ENCODE measurements at regions not wholly inside any gene's neighbourhood (a gene's known extent, or its start where the extent isn't known, plus 50 kb on each side); places are given as distances from the start of the nearest gene placed in this dataset.
"Not testable (repeated sequence)": the region's sequence is repeated elsewhere in the genome, so short reads cannot be mapped to it uniquely, and the experiment has no call there.

DNA sequence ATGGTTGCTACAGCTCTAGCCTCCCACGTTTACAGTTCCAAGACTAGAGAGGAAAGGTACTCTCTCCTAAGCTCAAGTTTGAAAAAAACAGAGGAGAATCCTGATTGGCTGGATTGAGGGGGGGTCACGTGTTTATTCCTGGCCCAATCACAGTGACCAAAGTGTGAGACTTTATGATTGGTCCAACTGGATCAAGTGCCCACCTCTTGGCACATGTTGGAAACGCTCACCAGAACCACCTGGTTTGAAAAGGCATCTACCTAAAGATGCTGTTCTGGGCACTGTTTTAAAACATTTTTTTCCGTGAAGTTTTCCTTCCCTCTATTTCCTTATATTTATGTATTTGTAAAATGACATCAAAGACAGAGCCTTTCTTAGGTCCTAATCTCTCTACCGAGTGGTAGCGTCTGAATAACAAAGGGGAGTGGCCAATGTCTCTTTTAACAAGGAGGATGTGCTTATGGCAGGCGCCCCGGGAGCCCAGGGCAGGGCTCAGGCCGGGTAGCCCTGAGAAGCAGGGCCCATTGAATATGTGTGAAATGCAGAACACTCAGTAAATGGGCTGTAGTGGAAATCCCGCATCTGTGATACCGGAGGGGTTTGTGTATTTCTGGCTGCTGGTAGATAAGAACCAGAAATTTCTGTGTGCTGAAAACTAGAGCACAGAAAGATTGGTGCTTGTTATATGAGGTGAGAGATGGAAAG is 146.2 kb downstream of the ATP23 start:
- no peak overlapping the region for H3K4me3 ChIP-seq (ENCODE audit: insufficient read depth, low read depth, low read length)
- H3K36me3 ChIP-seq (replicated peaks; ENCODE audit: control insufficient read depth, insufficient read depth, low read length) = no peaks in the 10 kb centered on the region
- H3K27me3 ChIP-seq (ENCODE audit: control insufficient read depth, insufficient read depth, low read length) = no peaks in the 10 kb centered on the region
- DNase-seq = peak; percentile 47

DNA sequence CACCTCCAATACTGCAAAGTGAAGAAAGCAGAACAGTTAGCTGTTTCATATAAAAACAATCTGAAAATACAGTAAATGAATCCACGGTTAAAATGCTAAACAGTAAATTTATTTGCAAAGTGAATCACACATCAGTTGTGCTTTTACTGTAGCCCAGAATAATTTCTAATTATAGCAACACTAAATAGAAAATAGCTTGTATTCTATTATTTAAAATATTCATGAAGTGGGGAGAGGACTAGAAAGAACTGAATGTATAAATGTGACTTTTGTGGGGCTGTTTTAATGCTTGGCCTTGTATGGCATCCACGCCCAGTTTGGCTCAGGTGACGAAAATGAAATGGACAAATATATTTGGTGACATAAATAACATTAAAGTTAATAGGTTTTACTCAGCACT is 148.2 kb downstream of the ATP23 start:
- no peak for DNase-seq
- Histone ChIP-seq H3K4me3 (ENCODE audit: insufficient read depth, low read depth, low read length) (no peak overlapping the region), H3K27me3 (ENCODE audit: control insufficient read depth, insufficient read depth, low read length) (no peaks in the 10 kb centered on the region), H3K36me3 (replicated peaks; ENCODE audit: control insufficient read depth, insufficient read depth, low read length) (no peaks in the 10 kb centered on the region)

DNA sequence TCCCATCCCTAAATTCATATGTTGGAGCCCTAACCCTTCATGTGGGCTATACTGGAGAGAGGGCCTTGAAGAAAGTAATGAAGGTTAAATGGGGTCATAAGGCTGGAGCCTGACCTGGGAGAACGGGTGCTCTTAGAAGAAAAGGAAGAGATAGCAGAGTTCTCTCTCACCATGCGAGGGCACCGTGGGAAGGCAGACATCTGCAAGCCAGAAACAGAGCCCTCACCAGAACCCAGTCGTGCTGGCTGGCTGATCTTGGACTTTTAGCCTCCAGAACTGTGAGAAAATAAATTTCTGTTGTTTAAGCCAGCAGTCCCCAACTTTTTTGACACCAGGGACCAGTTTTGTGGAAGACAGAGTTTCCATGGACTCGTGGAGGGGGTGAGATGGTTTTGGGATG is 149.3 kb downstream of the ATP23 start:
- no peaks in the 10 kb centered on the region for H3K36me3 ChIP-seq (replicated peaks; ENCODE audit: control insufficient read depth, insufficient read depth, low read length)
- no peaks in the 10 kb centered on the region for H3K27me3 ChIP-seq (ENCODE audit: control insufficient read depth, insufficient read depth, low read length)
- DNase-seq = no peak
- no peak overlapping the region for H3K4me3 ChIP-seq (ENCODE audit: insufficient read depth, low read depth, low read length)

DNA sequence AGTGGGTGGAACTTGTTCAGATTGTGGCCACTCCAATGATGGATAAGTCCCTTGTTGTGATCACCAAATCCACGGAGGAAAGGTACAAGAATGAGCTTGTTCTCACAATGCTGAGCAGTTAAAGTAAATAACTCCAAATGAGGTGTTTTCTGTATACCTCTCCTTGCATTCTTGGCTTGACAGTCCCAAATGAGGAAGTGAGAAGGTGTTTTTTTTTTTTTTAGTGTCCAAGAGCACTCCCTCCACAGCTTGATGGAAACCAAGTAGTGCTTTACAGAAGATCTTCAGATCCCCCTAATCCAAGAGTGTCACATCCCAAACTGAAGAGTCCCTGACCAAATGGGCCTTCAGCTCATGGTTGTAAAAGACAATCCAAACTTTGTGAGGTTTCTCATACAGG is 153.6 kb downstream of the ATP23 start:
- Histone ChIP-seq H3K36me3 (replicated peaks; ENCODE audit: control insufficient read depth, insufficient read depth, low read length) (no peaks in the 10 kb centered on the region), H3K4me3 (ENCODE audit: insufficient read depth, low read depth, low read length) (no peak overlapping the region), H3K27me3 (ENCODE audit: control insufficient read depth, insufficient read depth, low read length) (no peaks in the 10 kb centered on the region)
- no peak for DNase-seq

DNA sequence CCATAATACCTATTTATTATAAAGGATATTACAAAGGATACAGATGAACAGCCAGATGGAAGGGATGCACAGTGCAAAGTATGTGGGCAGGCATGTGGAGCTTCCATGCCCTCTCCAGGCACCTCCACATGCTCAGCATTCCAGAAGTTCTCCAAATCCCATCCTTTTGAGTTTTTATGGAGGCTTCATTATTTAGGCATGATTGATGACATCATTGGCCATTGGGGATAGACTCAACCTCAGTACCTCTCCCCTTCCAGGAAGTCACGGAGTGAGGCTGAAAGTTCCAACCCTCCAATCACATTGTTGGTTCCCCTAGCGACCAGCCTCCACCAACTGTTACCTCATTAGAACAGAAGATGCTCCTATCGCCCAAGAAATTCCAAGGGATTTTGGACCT is 156.4 kb downstream of the ATP23 start:
- Histone ChIP-seq H3K36me3 (replicated peaks; ENCODE audit: control insufficient read depth, insufficient read depth, low read length) (no peaks in the 10 kb centered on the region), H3K27me3 (ENCODE audit: control insufficient read depth, insufficient read depth, low read length) (no peaks in the 10 kb centered on the region), H3K4me3 (ENCODE audit: insufficient read depth, low read depth, low read length) (no peak overlapping the region)
- DNase-seq = no peak

DNA sequence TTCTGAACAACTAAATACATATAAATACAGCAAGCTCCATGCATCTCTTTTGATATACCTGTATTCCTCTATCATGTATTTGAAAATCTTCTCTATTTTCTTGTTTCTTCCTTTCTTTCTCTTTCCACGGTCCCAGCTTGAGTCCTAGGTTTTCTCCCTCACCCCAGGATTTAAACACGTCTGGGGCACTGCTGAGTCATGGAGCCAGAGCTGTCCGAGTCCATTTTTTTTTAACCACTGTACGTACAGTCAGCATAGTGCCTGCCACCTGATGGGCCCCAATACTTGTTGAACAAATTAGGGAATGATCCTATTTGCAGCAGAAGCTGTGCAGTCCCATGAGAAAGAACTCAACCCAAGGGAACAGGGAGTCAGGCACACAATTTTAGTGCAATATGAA is 158.1 kb downstream of the ATP23 start:
- Histone ChIP-seq H3K4me3 (ENCODE audit: insufficient read depth, low read depth, low read length) (no peak overlapping the region), H3K36me3 (replicated peaks; ENCODE audit: control insufficient read depth, insufficient read depth, low read length) (no peaks in the 10 kb centered on the region), H3K27me3 (ENCODE audit: control insufficient read depth, insufficient read depth, low read length) (no peaks in the 10 kb centered on the region)
- DNase-seq = no peak

DNA sequence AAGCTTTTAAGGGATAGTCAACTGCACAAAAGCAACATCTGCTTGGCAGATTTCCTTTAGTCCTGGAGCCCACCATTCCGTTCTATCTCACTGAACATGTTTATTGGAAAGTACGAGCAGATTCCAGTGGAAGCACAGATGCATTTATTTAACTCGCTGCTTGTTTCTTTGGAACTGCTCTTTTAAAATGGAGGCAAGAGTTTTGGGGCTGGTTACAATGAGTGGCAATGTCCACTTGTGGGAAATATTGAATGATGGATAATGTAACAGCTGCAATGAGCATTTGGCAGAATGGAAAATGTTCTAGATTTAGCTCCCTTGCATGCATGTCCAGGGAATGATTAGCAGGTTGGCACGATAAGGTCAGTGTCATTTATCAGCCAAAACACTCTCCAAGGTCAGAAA is 163.0 kb downstream of the ATP23 start:
- H3K36me3 ChIP-seq (replicated peaks; ENCODE audit: control insufficient read depth, insufficient read depth, low read length) = no peaks in the 10 kb centered on the region

DNA sequence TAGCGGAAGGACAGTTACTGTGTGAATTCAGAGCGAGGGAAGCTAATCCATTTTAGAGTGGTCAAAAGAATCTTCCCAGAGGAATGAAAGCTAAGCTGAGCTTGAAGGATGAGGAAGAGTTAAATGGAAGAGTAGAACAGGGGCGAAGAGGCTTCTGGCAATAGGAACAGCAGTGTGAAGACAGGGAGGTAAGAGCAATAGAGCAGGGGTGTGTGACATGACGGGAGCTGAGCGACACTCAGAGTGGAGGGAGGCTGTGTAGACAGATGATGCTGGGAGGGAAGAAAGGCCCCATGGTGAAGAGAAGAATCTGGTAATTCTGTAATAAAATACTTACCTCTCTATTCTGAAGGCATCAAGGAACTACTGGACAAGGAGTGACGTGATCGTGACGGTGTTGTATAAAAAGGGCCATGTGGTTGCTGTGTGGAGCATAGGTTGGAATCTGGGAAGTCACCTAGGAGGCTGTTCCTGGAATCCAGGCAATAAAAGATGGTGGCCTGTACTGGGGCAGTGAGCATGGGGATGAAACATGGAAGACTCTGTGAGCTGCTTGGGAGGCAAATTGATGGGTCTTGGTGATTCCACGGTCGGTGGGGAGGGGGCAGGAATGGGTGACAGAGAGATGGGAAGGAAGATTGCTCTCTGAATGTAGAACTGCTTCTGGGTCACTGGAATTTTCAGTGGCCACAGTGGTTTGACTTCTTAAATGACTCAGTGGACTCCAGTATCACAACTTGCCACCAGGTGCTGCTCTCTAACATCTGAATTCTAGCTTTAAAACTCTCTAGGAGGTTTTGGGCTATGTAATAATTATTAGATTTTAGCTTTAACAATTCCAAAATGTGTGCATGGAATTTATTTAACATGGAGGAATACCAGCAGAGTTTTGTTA is 164.1 kb downstream of the ATP23 start:
- Histone ChIP-seq H3K36me3 (replicated peaks; ENCODE audit: control insufficient read depth, insufficient read depth, low read length) (no peaks in the 10 kb centered on the region), H3K4me3 (ENCODE audit: insufficient read depth, low read depth, low read length) (no peak overlapping the region), H3K27me3 (ENCODE audit: control insufficient read depth, insufficient read depth, low read length) (no peaks in the 10 kb centered on the region)
- peak; percentile 36 for DNase-seq

More for the DNA sequence above, 163.0 kb downstream of the ATP23 start:
- DNase-seq = no peak
- H3K4me3 ChIP-seq (ENCODE audit: insufficient read depth, low read depth, low read length) = no peak overlapping the region
- H3K27me3 ChIP-seq (ENCODE audit: control insufficient read depth, insufficient read depth, low read length) = no peaks in the 10 kb centered on the region

DNA sequence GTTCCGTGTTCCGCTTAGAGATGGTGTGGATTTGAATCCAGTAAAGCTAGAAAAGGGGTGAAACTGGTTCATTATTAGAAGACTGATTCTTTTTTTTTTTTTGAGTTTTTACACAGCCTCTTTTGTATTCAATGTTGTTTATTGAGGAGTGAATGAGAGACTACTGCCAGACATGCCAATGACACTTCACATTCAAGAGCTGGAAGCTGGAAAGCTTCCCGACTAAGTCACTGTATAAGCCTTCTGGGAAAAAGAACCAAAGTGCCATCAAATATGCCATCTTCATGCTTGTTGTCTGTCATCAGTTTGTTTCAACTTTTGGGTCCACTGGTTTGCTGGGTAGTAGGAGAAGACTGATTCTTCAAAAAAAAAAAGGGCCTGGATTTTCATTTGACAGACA is 164.8 kb downstream of the ATP23 start:
- no peak overlapping the region for H3K4me3 ChIP-seq (ENCODE audit: insufficient read depth, low read depth, low read length)
- no peaks in the 10 kb centered on the region for H3K27me3 ChIP-seq (ENCODE audit: control insufficient read depth, insufficient read depth, low read length)
- no peak for DNase-seq
- no peaks in the 10 kb centered on the region for H3K36me3 ChIP-seq (replicated peaks; ENCODE audit: control insufficient read depth, insufficient read depth, low read length)

DNA sequence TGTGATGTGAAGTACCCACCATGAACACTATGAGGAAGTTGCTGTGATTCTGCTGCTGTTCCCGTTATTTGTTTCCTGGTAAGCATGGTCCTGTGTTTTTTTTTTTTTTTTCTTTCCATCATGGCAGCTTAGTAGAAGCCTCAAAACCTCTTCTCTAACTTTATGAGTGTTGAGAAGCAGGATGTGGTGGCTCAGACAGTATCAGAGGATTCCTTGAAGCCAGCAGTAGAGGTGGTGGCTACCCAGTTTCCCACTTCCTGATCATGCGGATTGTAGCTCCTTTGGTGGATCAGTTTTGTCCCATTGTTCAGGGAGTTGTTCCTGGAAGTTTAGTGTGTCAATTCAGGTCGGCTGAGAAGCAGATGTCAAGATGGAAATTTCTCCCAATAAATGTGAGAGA is 175.8 kb downstream of the ATP23 start:
- no peak for DNase-seq
- H3K4me3 ChIP-seq (ENCODE audit: insufficient read depth, low read depth, low read length) = no peak overlapping the region
- no peaks in the 10 kb centered on the region for H3K36me3 ChIP-seq (replicated peaks; ENCODE audit: control insufficient read depth, insufficient read depth, low read length)
- no peaks in the 10 kb centered on the region for H3K27me3 ChIP-seq (ENCODE audit: control insufficient read depth, insufficient read depth, low read length)

DNA sequence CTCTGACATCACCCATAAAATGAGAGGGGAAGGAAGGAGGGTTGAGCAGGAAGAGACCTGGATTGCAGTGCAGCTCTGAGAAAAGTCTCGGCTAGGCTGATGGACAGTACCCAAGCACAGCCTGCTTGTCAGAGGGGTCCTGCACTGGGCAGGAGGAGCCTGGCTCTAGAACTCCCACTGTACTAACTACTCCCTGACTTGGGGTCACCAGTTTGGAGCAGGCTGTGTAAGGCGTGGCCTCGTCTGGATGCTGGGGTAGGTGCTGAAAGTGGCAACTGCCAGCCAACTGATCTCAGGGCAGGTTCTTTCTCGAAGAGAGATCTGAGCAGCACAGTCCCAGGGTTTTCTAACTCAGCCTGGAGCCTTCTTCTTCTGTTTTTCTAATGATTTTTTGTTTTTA is 176.3 kb downstream of the ATP23 start:
- Histone ChIP-seq H3K4me3 (ENCODE audit: insufficient read depth, low read depth, low read length) (no peak overlapping the region), H3K36me3 (replicated peaks; ENCODE audit: control insufficient read depth, insufficient read depth, low read length) (no peaks in the 10 kb centered on the region), H3K27me3 (ENCODE audit: control insufficient read depth, insufficient read depth, low read length) (no peaks in the 10 kb centered on the region)
- DNase-seq = no peak

DNA sequence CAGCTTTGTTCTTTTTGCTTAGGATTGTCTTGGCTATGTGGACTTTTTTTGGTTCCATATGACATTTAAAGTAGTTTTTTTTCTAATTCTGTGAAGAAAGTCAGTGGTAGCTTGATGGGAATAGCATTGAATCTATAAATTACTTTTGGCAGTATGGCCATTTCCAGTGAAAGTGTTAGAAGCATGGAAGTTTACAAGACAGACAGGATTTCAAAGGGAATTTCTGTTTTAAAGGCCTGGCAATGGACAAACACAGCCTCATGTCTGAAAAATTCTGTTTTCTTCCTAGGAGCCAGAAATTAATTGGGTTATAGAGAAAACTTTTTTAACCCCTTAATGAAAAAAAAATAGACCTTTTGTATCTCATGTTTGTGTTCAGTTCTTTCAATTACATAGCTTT is 184.4 kb downstream of the ATP23 start:
- not testable (repeated sequence) for DNase-seq; H3K36me3 ChIP-seq (replicated peaks; ENCODE audit: control insufficient read depth, insufficient read depth, low read length); H3K27me3 ChIP-seq (ENCODE audit: control insufficient read depth, insufficient read depth, low read length); H3K4me3 ChIP-seq (ENCODE audit: insufficient read depth, low read depth, low read length)

DNA sequence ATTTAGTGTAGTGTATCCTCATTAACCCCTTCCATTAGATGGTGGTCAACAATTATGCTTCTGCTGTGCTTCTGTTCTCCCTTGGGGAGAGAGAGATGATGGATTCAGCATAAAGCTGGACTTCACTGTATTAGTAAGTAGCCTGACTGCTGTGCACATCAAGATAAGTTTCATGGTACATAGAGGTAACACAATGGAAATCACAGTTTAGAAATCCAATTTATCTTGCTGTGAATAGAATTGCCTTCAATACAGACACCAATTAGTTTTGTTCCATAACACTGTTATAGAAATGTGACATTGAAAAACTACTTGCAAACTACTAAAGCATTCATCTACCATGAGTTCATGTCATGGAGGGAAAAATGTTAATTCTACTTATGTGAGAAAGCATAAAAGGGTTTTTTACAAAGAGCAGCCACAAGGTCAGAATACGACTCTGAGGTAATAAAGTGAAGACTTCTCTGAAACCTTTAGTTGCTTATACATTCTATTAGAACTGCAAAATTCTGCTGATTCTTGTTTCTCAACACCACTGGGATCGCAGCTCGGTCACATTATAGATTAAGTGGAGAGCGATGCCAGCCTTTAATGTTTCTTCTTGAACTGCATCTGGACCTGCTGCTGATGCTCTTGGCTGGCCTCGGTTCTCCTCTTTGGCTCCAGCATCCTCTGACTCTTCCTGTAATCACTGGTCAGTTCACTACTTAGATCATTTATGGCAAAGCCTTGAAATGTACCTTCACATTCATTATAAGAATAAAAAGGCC is 190.8 kb downstream of the ATP23 start:
- no peak overlapping the region for H3K4me3 ChIP-seq (ENCODE audit: insufficient read depth, low read depth, low read length)

DNA sequence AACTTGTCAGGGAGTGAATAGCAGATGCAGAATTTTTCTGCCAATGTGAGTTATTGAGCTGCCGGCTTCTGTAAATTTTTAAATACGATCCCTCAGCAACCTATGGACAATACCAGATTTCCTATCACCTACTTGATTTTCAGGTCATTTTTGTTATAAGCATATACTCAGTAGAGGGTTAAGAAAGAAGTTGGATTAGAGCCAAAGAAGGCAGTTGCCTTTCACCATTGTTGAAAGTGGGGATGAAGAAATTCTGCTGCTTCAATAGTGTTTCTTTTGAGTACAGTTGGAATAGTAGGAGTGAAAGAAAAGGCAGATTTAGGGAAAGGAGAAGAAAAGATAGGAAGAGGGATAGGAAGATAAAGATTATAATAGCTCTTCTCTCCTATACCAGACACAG is 197.1 kb downstream of the ATP23 start:
- H3K27me3 ChIP-seq (ENCODE audit: control insufficient read depth, insufficient read depth, low read length) = no peaks in the 10 kb centered on the region; the same call in 1 of the 2 replicates
- no peak overlapping the region for H3K4me3 ChIP-seq (ENCODE audit: insufficient read depth, low read depth, low read length)
- no peak for DNase-seq
- H3K36me3 ChIP-seq (replicated peaks; ENCODE audit: control insufficient read depth, insufficient read depth, low read length) = no peaks in the 10 kb centered on the region

More for the DNA sequence above, 190.8 kb downstream of the ATP23 start:
- no peak for DNase-seq
- H3K27me3 ChIP-seq (ENCODE audit: control insufficient read depth, insufficient read depth, low read length) = no peaks in the 10 kb centered on the region
- no peaks in the 10 kb centered on the region for H3K36me3 ChIP-seq (replicated peaks; ENCODE audit: control insufficient read depth, insufficient read depth, low read length)

DNA sequence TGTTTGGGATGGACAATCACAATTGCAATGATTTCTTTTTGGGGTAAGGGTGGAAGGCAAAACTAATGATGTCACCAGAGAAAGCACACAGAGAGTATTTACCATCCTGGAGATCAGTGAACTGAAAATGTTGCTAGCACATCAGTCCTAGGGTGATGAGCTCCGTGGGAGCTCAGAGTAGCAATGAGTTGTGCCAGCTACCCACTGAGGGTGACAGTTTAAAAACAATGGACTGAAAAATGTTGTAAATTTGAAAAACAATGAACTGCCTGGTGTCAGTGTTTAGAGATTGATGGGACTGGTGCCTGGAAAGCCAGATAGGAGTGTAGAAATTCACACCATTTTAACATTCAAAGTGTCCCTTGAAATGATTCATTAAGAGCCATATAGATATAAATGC is 198.5 kb downstream of the ATP23 start:
- H3K36me3 ChIP-seq (replicated peaks; ENCODE audit: control insufficient read depth, insufficient read depth, low read length) = no peaks in the 10 kb centered on the region
- DNase-seq = no peak
- H3K27me3 ChIP-seq (ENCODE audit: control insufficient read depth, insufficient read depth, low read length) = no peaks in the 10 kb centered on the region; the same call in 1 of the 2 replicates
- no peak overlapping the region for H3K4me3 ChIP-seq (ENCODE audit: insufficient read depth, low read depth, low read length)

All from H7 (cell line).